Endothelial cell of umbilical vein (primary cell): ENCODE measurements at regions not wholly inside any gene's neighbourhood (a gene's known extent, or its start where the extent isn't known, plus 50 kb on each side); places are given as distances from the start of the nearest gene placed in this dataset.

ENCODE experiments used
- BruUV-seq: library from RNA; stranded (reverse); fragments of 400-500 nt; replicated peaks from 2 replicates; lab custom pipeline; 2021; lab: Mats Ljungman, UMichigan
- CTCF ChIA-PET: fragments of 300-600, 350-600 bp; sonication (Branson Sonifier 250); formaldehyde crosslinking; loops from one replicate; lab custom pipeline; 2021; ENCODE audit warnings: antibody characterized with exemption, inconsistent platforms; lab: Charles Lee
- POLR2A ChIA-PET: fragments of 300-600, 350-600 bp; sonication (Branson Sonifier 250); formaldehyde crosslinking; loops from one replicate; lab custom pipeline; 2021; ENCODE audit warnings: antibody characterized with exemption, inconsistent platforms; lab: Charles Lee
- DNase-seq: peaks from one replicate; pipeline ENCODE4 v3.0.0-alpha.2; 2011; ENCODE audit warnings: low read depth, low spot score
- FAIRE-seq: peaks from 2 replicates; lab custom pipeline; 2011; peaks lifted over from hg19 to GRCh38; lab: Jason Lieb, UNC
- H2AFZ ChIP-seq: 2 replicates; pipeline ENCODE4 v1.6.0; 2012; ENCODE audit warnings: low read depth, low read length, control low read depth, inconsistent platforms
- H3K27ac ChIP-seq: 2 replicates; pipeline ENCODE4 v1.5.1; 2011; ENCODE audit warnings: low read depth, mild to moderate bottlenecking, control low read depth, low read length, moderate library complexity; ENCODE audit not compliant: insufficient read depth
- H3K27me3 ChIP-seq, 2 experiments: 2 replicates each; pipeline versions ENCODE4 v1.6.0 to v1.6.1; 2011; ENCODE audit warnings: low read length in 2 of 2, mixed read lengths in 1 of 2; ENCODE audit not compliant: control insufficient read depth in 2 of 2, insufficient read depth in 2 of 2
- H3K36me3 ChIP-seq, 2 experiments: 2 replicates in 1 of 2; 3 replicates in 1 of 2; pipeline ENCODE4 v1.5.1; 2011; ENCODE audit warnings: low read length in 2 of 2, mild to moderate bottlenecking in 1 of 2, moderate library complexity in 1 of 2; ENCODE audit not compliant: control insufficient read depth in 2 of 2, insufficient read depth in 2 of 2; ENCODE audit errors: extremely low read depth in 1 of 2
- H3K4me1 ChIP-seq: 3 replicates; pipeline ENCODE4 v1.5.1; 2011; ENCODE audit warnings: mild to moderate bottlenecking, low read length; ENCODE audit not compliant: control insufficient read depth, insufficient read depth; ENCODE audit errors: extremely low read depth
- H3K4me2 ChIP-seq: 2 replicates; pipeline ENCODE4 v1.6.1; 2011; ENCODE audit warnings: low read length, control low read depth, mixed read lengths; ENCODE audit not compliant: insufficient read depth
- H3K4me3 ChIP-seq, 3 experiments: fragments of 200-600 bp in 1 of 3; sonication (generic), shearing (Covaris generic) in 1 of 3; replicated peaks in 1 of 3; 2 replicates each; pipeline ENCODE4 v1.5.1; 2011 to 2016; ENCODE audit warnings: control low read depth in 3 of 3, low read length in 3 of 3, mild to moderate bottlenecking in 2 of 3, inconsistent platforms in 1 of 3, low read depth in 1 of 3, moderate library complexity in 1 of 3; ENCODE audit not compliant: insufficient read depth in 1 of 3
- H3K79me2 ChIP-seq: 2 replicates; pipeline ENCODE4 v1.6.0; 2012; ENCODE audit warnings: low read length, inconsistent platforms; ENCODE audit not compliant: control insufficient read depth, insufficient read depth
- H3K9ac ChIP-seq: replicated peaks from 2 replicates; pipeline ENCODE3; 2011; ENCODE audit warnings: low read length, control low read depth; ENCODE audit not compliant: insufficient read depth; ENCODE audit errors: extremely low read depth
- H3K9me1 ChIP-seq: replicated peaks from 3 replicates; pipeline ENCODE4 v1.6.0; 2011; ENCODE audit warnings: mild to moderate bottlenecking, low read length; ENCODE audit not compliant: control insufficient read depth, insufficient read depth; ENCODE audit errors: extremely low read depth
- H3K9me3 ChIP-seq: replicated peaks from 2 replicates; pipeline ENCODE4 v1.5.1; 2012; ENCODE audit warnings: low read length, inconsistent platforms; ENCODE audit not compliant: control insufficient read depth, insufficient read depth
- H4K20me1 ChIP-seq: replicated peaks from 2 replicates; pipeline ENCODE3; 2011; ENCODE audit warnings: mild to moderate bottlenecking, low read length; ENCODE audit not compliant: control insufficient read depth, insufficient read depth; ENCODE audit errors: extremely low read depth
- EZH2 ChIP-seq: IDR thresholded peaks from 2 replicates; pipeline ENCODE4 v1.6.1; 2012; ENCODE audit warnings: borderline replicate concordance, low read depth, mild to moderate bottlenecking, moderate library complexity, low read length, inconsistent platforms; ENCODE audit not compliant: severe bottlenecking
- FOS ChIP-seq: IDR thresholded peaks from 2 replicates; pipeline ENCODE4 v1.6.1; 2011; ENCODE audit warnings: mild to moderate bottlenecking, low read length, moderate library complexity, borderline replicate concordance; ENCODE audit not compliant: insufficient read depth
- GATA2 ChIP-seq: IDR thresholded peaks from 2 replicates; pipeline ENCODE4 v1.7.0; 2011; ENCODE audit warnings: low read depth, mild to moderate bottlenecking, moderate library complexity, mixed read lengths, low read length; ENCODE audit not compliant: insufficient read length, insufficient read depth
- JUN ChIP-seq: IDR thresholded peaks from 2 replicates; pipeline ENCODE4 v1.6.1; 2011; ENCODE audit warnings: borderline replicate concordance, low read depth; ENCODE audit not compliant: insufficient read length, insufficient read depth
- MAX ChIP-seq: IDR thresholded peaks from 2 replicates; pipeline ENCODE4 v1.6.1; 2011; ENCODE audit not compliant: insufficient read depth, insufficient read length
- MYC ChIP-seq: IDR thresholded peaks from one replicate; pipeline ENCODE4 v1.6.1; 2011; ENCODE audit warnings: mild to moderate bottlenecking, low read depth, low read length
- POLR2A ChIP-seq: IDR thresholded peaks from 2 replicates; pipeline ENCODE4 v1.6.1; 2012; ENCODE audit warnings: low read depth, mild to moderate bottlenecking, control low read depth, low read length
- POLR2AphosphoS5 ChIP-seq: IDR thresholded peaks from 2 replicates; pipeline ENCODE4 v1.6.1; 2012; ENCODE audit warnings: low read depth, mild to moderate bottlenecking, control low read depth, low read length, moderate library complexity; ENCODE audit not compliant: insufficient read depth
- dilution Hi-C: fragments of 300-500 bp; cut with MboI; formaldehyde crosslinking; loops from one replicate; pipeline ENCODE4 v1.15.0; 2019; ENCODE audit warnings: low sequenced_read_pairs; ENCODE audit not compliant: extremely low pct_ligation_motif_present
- intact Hi-C: fragments of 100-400 bp; cut with micrococcal nuclease; formaldehyde crosslinking; loops from one replicate; pipeline ENCODE4 v1.10.0; 2022
- TF ChIP-seq, protein P1 (sequence below), 2 donors: IDR thresholded peaks; 1 replicate in 1 of 2; 2 replicates in 1 of 2; pipeline ENCODE4 v1.5.1; 2011; ENCODE audit warnings: low read length in 2 of 2, mild to moderate bottlenecking in 2 of 2, moderate library complexity in 2 of 2, control low read depth in 1 of 2, inconsistent platforms in 1 of 2, low read depth in 1 of 2; ENCODE audit not compliant: insufficient read depth in 1 of 2; ENCODE audit errors: extremely low read depth in 1 of 2

DNA sequence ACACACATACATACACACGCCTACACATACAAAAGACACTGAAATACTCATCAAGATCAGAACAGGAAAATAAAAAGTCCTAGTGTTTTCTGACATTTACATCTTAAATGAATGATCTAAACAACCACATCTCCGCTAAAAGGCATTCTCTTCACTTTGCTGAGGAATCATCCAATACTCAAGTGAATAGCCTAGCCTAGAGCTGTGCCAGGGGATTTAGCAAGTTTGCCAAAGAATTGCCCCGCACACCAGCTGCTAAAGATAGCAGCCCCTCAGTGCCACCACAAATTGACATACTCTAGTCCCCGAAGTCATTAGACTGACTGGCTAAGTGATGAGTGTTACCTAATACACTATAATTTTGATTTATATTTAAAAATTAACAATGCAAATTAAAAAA lies 246.8 kb upstream of the POU3F2 start:
- Histone ChIP-seq H3K9me1 (no peaks in the 10 kb centered on the region), H3K27me3 (no peaks in the 10 kb centered on the region), H3K4me1 (no peaks in the 10 kb centered on the region), H4K20me1 (no peaks in the 10 kb centered on the region), H3K4me3 (no peak overlapping the region), H2AFZ (no peak overlapping the region), H3K9me3 (peaks cover 2% of the 10 kb centered on the region), H3K4me2 (no peak overlapping the region), H3K9ac (no peak overlapping the region), H3K36me3 (no peaks in the 10 kb centered on the region), H3K27ac (no peak overlapping the region), H3K79me2 (no peaks in the 10 kb centered on the region)
- FAIRE-seq (no peak), DNase-seq (no peak)
- CTCF ChIA-PET, result no interaction called here
- no peak for TF ChIP-seq GATA2
- no peak for TF ChIP-seq POLR2AphosphoS5
- TF ChIP-seq MYC, result no peak
- no peak for TF ChIP-seq POLR2A
- no peak for TF ChIP-seq FOS
- TF ChIP-seq, protein P1, sequence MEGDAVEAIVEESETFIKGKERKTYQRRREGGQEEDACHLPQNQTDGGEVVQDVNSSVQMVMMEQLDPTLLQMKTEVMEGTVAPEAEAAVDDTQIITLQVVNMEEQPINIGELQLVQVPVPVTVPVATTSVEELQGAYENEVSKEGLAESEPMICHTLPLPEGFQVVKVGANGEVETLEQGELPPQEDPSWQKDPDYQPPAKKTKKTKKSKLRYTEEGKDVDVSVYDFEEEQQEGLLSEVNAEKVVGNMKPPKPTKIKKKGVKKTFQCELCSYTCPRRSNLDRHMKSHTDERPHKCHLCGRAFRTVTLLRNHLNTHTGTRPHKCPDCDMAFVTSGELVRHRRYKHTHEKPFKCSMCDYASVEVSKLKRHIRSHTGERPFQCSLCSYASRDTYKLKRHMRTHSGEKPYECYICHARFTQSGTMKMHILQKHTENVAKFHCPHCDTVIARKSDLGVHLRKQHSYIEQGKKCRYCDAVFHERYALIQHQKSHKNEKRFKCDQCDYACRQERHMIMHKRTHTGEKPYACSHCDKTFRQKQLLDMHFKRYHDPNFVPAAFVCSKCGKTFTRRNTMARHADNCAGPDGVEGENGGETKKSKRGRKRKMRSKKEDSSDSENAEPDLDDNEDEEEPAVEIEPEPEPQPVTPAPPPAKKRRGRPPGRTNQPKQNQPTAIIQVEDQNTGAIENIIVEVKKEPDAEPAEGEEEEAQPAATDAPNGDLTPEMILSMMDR (IDR thresholded peaks at IDR 0.05; ENCODE audit: extremely low read depth in 1 of 2, insufficient read depth in 1 of 2, low read depth in 1 of 2, low read length in 2 of 2), result no peak
- no peak for TF ChIP-seq EZH2
- POLR2A ChIA-PET, result no interaction called here
- no TSS peak for BruUV-seq
- intact Hi-C loops, result no loop called here
- dilution Hi-C loops, result no loop called here

- H3K9me1 ChIP-seq, result no peaks in the 10 kb centered on the region
- H4K20me1 ChIP-seq, result no peaks in the 10 kb centered on the region
- POLR2A ChIA-PET, result no interaction called here
- CTCF ChIA-PET, result no interaction called here
- H3K9ac ChIP-seq, result no peak overlapping the region
- intact Hi-C loops (no loop called here), dilution Hi-C loops (no loop called here)
- H3K27ac ChIP-seq, result no peak overlapping the region
- TF ChIP-seq FOS (no peak), JUN (no peak), MYC (no peak), EZH2 (no peak), GATA2 (no peak), POLR2A (no peak), MAX (no peak), POLR2AphosphoS5 (no peak)
- TF ChIP-seq, protein P1 (IDR thresholded peaks at IDR 0.05; ENCODE audit: extremely low read depth in 1 of 2, insufficient read depth in 1 of 2, low read depth in 1 of 2, low read length in 2 of 2), result no peak
- FAIRE-seq, result no peak
- H3K9me3 ChIP-seq, result peaks cover 2% of the 10 kb centered on the region
- no peak overlapping the region for H3K4me2 ChIP-seq
- no peaks in the 10 kb centered on the region for H3K27me3 ChIP-seq
- BruUV-seq, result no TSS peak
- no peaks in the 10 kb centered on the region for H3K36me3 ChIP-seq
- no peaks in the 10 kb centered on the region for H3K4me1 ChIP-seq
- H2AFZ ChIP-seq, result no peak overlapping the region
- H3K79me2 ChIP-seq, result no peaks in the 10 kb centered on the region
- no peak for DNase-seq
- H3K4me3 ChIP-seq, result no peak overlapping the region
Measured at GRCh38 chr6:98589536-98589935, 244.8 kb upstream of the POU3F2 start.
